Stimulated activated CD8-positive, alpha-beta memory T cell treated with anti-CD3 and anti-CD28 coated beads, Interleukin-4, amount 100 ng/mL, for 4 hours (primary cell): ENCODE measurements at regions not wholly inside any gene's neighbourhood (a gene's known extent, or its start where the extent isn't known, plus 50 kb on each side); places are given as distances from the start of the nearest gene placed in this dataset.
"Not testable (repeated sequence)": the region's sequence is repeated elsewhere in the genome, so short reads cannot be mapped to it uniquely, and the experiment has no call there.

Source experiments
- DNase-seq, 2 donors: peaks; one replicate each; pipeline ENCODE4 v3.0.0-alpha.2; 2020; ENCODE audit warnings: low read depth in 2 of 2, low spot score in 1 of 2

DNA sequence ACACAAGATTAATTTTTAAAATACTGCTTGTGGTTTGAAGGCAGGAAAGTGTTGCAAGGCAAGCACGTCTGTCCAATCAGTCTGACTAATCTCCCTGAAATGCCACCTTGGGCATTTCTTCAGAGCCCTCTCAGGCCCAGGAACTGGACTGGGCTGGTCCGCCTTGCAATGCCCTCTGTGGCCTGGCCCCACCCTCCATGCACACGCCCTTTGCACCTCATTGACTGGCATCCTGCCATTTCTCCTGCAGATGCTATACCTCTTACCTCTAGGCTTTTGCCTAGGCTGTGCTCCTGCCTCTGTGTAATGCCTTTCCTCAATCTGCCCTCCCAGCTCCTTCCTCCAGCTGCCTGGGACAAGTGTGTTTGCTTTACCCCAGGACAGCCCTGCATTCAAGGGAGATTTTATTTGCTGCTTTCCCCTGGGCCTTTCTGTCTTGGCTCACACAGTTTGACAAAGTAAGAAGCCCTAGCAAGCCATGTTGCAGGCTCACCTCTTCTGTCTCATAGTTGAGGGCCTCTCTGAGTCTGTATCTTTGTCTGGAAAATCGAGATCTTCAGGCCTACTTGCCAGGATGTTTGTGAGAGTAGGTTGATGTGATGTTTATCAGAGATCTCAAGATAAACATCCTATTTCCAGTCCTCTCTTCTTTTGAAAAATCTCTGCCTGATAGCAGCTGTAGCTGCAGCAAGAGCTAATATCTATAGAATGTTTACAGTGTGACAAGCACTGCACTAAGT is 149.2 kb upstream of the JUN start:
- no peak for DNase-seq

DNA sequence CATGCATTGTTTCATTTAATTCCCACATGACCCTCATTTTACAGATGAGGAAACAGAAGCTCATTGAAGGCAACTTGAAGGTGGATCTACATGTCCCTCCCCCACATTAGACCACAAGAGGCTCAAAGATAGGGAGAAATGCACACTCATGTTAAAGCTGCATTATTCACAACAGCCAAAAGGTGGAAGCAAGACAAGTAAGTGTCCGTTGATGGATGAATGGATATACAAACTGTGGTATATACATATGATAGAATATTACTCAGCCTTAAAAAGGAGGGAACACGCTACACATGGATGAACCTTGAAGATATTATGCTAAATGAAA is 149.7 kb upstream of the JUN start:
- no peak for DNase-seq

DNA sequence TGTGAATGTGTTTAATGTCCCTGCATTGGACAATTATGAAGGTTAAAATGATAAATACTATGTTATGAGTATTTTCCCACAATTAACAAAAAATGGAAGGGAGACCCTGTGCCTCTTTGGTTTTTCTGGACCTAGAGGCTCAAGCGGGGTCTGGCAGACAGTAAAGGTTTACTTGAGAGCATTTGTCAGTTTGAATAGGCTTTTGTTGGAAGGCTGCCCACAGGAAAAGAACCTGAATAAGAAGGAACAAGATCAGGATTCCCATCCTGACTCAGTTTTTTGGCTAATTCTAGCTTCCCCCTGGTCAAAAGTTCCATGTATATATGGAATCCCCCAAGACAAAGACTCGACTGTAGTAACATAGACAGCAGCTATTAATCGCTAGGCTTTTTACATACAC is 150.9 kb upstream of the JUN start:
- DNase-seq, result no peak

DNA sequence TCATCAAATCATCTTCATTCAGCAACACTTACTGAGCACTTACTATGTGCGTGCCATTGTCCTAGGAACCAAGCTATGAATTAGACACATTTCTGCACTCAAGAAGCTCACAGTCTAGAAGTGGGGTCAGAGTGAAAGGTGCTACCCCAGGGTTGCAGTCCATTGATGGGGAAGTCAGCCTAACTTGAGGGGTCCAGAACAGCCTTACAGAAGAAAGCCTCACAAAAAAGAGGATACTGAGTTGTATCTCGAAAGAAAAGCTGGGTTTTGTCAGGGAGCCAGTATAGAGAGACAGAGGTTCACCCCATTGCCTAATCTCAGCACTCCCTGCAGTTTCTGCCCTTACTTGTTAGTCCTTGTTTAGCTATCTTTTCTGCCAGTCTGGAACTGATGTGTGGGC is 153.1 kb upstream of the JUN start:
- DNase-seq, result no peak

DNA sequence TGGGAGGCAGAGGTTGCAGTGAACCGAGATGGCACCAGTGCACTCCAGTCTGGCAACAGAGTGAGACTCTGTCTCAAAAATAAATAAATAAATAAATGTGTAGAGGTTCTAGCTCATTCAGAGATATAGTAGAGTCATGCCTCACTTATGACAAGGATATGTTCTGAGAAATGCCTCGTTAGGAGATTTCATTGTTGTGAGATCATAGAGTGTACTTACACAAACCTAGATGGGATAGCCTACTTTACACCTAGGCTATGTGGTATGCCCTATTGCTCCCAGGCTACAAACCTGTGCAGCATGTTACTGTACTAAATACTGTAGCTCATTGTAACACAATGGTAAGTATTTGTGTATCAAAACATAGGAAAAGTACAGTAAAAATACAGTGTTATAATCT is 155.3 kb upstream of the JUN start:
- DNase-seq, result no peak

DNA sequence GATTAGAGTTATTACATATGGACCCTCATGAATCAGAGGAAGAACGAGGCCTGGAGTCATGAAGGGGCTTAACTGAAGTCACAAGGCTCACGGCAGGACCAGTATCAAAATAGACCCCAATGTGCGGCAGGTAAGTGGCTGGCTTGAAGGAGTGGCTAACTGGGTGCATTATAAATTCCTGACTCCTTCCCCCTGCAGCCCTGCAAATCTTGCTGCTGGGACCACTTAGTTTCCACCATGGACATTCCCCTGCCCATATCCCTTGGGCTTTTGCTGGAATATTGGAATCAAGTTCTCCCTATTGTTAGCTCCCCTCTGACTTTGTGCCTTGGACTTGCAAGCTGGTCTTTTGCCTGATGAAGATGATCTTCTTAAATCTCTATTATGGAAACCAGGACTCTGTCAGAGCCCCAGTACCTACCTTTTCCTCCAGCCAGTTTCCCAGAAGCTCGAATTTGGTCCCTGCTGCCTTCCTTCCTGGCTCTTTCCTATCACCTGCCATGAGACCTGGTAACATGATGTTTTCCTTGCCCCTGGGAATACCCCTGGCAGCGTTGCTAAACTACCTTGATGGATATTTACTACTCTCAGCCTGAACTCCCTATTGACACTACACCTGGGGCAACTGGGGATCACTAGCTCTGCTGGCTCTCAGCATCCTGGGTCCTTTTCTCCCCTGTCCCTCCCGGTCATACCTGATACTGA is 156.0 kb upstream of the JUN start:
- no peak for DNase-seq

DNA sequence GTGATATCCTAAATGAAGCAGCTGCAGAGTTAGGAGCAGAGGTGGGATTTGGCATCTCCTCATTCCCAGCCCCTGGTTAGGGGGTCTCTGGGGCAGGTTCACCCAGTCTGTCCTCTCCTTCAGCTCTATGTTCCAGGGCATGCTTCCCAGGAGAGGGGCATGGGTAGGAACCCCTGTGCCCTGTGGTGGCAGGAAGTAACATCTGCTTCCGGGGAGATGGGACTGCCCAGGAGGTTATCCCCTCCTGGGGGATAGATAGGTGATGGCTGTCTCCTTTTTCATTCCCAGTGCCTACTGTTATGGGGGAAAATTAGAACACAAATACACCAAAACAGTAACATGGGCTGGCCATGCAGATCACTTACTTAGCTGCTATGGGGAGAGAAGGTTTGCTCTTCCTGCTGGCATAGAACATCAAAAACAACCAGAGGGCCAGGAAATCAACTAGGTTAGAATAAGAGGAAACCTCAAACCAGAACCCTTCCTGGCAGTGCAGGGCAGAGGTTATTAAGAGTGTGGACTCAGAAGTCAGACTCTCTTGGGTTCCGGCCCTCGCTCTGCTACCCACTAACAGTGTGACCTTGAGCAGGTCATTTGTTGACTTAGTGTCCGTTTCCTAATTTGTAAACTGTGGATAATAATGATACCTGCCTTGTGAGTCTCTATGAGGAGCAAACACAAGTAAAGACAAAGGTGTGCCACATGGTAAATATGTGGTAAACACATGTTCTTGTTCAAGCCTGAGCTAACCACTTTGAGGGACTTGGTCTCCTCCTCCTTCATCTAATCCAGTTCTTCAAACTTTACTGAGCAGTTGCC is 157.8 kb upstream of the JUN start:
- DNase-seq, result no peak

DNA sequence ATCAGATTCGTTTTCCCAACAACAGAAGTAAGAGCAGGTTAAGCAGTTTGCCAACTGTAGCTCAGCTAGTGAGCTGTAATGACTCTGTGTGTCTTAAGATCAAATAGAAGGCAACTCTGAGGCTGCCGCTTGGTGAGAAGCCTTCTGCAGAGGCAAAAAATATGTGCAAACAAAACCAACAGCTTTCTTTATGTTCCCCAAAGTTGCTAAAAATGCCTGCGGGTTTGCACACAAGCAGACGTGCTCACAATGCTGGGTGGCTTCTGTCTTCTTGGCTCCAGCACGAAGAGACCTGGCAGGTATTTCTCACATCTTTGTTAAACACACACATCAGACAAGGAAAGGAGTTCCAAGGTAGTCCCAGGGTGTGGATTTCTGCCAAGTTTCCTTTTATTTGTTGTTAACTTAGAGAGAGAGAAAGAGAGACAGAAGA is 158.9 kb upstream of the JUN start:
- no peak for DNase-seq

DNA sequence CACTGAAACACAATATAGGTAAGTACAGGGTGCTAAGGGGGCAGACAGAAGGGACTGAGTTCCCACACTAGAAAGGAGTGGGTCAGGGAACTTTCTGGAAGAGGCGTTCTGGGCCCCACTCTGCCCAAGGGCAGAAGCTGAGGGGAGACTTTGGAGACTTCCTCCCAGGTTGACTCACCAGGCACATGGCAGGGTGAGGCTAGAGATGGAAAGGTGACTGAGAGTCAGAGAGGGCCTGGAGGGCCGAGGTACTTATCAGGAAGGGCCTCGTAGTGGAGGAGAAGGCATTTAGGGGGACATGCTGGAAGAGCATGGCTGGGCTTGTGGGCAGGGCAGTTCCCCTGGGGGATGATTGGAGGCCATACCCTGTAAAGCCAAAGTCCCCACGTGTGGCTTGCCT is 159.9 kb upstream of the JUN start:
- no peak for DNase-seq

DNA sequence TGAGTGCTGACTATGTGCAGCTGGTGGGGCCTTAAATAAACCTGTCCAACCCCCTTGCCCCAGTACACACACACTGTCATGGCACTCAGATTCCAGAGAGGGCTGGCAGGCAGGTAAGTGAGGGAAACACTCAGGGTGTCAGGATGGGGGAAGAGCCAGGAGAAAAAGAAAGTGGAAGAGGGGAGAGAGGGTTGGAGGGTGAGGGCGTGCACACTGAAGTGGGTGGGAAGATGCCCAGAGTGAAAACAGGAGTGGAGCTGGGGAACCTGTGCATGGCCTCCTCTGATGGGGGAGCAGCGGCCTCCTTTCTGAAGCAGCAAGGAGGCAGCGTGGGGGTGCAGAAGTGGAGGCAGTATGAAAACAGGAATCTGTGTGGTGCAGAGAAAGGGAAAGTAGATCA is 160.6 kb upstream of the JUN start:
- DNase-seq, result no peak

DNA sequence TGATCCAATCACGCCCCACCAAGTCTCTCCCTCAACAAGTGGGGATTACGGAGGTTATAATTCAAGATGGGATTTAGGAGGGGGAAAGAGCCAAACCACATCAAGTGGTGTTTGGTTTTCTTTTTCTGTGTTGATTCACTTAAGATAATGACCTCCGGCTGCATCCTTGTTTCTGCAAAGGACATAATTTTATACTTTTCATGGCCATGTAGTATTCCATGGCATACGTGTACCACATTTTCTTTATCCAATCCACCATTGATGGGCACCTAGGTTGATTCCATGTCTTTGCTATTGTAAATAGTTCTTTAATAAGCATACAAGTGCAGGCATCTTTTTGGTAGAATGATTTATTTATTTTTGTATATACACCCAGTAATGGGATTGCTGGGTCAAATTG is 162.5 kb upstream of the JUN start:
- no peak for DNase-seq

DNA sequence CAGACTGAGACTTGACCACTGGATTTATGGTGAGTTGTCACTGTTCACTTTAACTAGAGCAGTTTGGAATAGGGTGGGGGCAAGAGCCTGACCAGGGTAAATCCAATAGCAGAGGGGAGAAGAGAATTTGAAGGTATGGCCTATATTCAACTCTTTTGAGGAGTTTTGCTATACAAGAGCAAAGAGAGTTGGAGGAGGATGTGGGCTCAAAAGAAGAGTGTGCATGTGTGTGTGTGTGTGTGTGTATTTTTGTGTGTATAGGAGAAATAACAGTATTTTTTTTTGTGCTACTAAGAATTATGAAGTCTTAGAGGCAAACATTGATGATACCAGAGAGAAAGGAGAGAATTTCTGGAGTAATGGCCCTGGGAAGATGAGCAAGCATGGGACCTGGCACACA is 164.8 kb upstream of the JUN start:
- no peak for DNase-seq

DNA sequence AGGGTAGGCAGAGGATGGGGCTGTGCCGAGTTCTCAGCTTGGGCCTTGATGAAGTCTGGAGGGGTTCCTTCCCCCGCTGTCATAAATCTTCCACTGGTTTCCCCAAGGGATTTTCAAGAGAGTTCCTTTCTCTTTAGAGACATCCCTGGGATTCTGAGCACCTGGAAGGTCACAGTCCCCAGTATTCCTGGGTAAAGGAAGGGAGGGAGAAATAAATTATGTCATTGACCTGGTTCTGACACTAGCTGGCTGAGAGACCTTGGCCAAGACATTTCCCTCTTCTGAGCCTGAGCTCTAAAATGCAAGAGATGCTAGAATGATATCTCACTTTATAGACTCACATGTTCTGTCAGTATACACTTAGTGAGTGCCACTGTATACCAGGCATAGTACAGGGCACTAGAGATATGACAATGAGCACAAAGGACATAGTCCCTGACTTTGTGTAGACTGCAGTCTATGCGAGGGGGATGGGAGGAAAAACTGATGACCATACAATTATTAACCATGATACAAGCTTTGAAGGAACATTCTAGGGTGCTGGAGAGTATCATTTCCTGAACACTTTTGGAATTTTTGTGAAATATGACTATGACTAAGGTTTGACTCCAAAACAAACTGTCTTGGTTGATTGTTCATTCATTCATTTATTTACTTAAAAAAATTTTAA is 165.8 kb upstream of the JUN start:
- no peak for DNase-seq

DNA sequence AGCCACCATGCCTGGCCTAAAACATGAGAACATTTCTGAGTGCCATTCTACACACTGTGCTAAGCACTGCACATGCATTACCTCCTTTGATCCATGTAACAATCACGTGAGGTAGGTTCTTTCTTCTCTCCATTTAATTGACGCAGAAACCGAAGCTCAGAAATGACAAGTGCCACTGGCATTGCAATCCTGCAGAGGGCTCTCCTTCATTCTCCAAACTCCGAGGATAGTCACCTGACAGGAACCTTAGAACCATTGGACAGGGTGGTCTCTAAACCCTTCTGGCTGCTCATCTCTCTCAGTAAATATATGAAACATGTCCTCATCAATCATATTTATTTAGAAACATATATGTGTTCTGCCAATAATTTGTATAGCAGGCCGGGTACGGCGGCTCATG is 167.1 kb upstream of the JUN start:
- DNase-seq, result no peak

DNA sequence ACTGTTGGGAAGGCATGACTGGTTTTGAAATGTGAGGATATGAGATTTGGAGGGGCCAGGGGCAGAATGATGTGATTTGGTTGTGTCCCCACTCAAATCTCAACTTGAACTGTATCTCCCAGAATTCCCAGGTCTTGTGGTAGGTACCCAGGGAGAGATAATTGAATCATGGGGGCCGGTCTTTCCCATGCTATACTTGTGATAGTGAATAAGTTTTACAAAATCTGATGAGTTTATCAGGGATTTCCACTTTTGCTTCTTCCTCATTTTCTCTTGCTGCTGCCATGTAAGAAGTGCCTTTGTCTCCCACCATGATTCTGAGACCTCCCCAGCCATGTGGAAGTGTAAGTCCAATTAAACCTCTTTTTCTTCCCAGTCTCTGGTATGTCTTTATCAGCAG is 170.1 kb upstream of the JUN start:
- not testable (repeated sequence) for DNase-seq

DNA sequence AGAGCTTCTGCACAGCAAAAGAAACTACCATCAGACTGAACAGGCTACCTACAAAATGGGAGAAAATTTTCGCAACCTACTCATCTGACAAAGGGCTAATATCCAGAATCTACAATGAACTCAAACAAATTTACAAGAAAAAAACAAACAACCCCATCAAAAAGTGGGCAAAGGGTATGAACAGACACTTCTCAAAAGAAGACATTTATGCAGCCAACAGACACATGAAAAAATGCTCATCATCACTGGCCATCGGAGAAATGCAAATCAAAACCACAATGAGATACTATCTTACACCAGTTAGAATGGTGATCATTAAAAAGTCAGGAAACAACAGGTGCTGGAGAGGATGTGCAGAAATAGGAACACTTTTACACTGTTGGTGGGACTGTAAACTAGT is 179.4 kb upstream of the JUN start:
- not testable (repeated sequence) for DNase-seq

DNA sequence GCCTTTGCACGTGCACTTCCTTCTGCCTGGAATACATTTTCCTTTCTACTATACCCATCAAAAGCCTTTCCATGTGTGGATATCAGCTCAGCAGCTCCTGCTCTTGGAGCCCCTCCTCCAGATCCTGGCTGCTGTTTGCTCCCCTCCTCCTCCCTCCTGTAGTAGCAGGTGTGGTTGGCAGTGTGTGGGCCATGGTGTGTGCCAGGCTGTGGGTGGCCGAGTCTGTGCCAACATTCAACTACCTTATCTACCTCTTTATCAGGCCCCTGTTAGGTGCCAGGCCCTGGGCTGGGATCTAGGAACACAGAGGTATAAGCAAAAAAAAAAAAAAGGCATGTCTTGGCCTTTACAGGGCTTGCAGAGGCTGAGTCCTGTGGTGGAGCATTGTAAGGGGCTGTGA is 180.6 kb upstream of the JUN start:
- DNase-seq, result no peak

DNA sequence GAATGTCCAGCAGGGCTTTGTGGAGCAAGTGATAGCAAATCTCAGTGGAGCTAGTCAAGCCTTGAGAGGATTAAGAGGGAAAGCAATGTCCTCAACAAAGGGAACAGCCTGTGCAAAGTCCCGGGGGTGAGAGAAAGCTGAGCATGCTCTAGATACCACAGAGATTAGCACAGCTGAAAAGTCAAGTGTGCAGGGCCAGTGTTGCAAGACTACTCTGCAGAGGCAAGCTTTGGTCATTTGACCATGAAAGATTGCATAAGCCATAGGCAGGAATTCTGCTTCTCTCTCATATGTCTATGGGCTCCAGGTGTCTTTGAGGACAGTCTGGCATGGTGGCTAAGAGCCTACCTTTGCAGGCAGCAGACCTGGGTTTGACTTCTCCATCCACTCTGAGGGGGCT is 181.0 kb upstream of the JUN start:
- no peak for DNase-seq

DNA sequence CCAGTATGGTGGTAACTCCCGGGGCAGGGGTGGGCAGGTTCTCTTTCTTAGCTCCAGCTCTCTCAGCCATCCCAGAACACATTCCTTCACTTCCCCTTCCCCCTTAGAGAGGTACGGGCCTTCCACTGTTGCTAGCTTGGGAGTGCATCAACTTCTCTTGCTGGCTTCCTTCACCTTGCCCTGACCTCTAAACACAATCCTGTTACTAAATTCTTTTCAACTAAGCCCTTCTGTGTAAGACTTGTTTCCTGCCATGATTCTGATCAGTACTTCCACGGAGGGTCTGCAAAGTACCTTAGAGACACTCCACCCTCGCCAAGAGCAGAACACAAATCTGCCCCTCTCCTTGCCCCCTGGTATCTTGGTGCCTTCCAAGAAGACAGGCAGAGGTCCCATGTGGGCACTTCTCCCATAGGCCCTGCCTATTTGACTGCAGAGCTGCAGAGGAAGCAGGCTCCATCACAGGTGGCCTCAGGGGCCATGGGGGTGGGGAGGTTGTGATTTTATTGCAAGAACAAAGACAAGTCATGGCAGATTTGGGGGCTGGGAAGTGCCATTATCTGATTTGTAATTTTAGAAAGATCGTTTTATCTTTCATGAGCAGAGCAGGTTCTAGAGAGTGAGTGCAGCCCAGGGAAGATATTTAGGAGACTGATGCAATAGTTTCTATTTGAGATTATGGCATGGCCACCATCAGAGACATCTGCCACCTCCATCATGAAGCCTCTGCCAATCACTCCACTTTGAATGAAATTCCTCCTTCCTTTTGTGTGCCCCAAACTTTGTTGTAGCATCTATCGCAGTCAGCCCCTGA is 182.5 kb upstream of the JUN start:
- DNase-seq, result no peak

DNA sequence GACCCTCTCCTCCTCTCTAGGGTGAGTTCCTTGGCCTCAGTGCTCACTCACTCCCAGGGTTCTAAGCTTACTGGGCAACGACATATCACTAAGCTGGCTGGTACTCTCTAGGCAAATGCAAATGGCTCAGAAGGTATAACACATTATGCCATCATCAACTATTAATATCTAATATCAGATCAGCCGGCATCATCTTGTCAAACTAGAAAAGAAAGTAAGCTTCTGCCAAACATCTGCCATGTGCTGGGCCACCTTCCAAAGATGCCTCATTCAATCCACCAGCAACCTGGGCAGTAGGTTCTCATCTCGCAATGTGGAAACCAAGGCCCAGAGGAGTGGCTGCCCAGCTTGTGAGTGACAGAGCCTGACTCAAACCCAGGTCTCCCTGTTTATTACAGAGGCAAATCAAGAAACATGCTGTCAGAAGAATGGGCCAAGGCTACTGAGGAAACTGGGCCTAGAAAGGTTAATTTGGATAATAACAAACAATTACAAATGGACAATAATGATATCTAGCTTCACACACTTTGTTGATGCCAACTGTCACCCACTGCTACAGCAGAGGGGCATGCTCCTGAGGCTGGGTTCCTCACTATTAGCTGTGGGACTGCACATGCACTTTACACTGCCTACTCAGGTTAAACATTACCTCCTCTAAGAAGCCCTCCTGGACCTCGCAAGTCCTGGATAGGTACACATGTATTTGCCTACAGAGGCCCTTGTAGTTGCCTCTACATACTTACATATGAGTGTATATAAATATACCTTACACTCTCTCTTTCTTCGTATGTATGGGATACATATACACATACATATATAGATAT is 183.3 kb upstream of the JUN start:
- DNase-seq, result no peak
